ENCODE measurements at regions not wholly inside any gene's neighbourhood (a gene's known extent, or its start where the extent isn't known, plus 50 kb on each side); places are given as distances from the start of the nearest gene placed in this dataset.
"Not testable (repeated sequence)": the region's sequence is repeated elsewhere in the genome, so short reads cannot be mapped to it uniquely, and the experiment has no call there.

DNA sequence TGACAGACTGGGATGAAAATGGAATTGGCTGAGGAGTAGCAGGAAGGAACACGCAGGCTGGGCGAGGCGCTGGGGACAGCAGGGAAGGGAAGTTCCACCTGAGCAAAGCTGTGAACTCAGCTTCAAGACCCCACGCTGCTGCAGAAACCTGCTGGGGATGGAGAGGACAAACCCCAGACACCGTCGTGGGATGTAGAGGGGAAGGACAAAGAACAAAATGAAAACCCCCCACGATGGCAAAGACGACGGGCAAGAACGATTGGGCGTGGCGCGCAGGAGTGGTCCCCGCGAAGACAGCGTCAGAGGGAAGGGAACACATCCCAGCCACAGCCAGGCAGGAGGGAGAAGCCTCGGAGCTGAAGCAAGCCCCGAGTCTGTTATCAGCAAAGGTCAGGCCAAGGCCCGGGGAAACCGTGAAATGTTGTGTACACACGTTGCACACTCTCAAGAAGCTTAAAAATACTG, 222.9 kb downstream of the NDUFA10 start:
- Mint-ChIP-seq H3K4me3 (ENCODE audit: unreplicated experiment) (no peak overlapping the region), H3K9me3 (ENCODE audit: unreplicated experiment) (peaks cover 3% of the 10 kb centered on the region), H3K4me1 (ENCODE audit: insufficient read depth, unreplicated experiment) (no peaks in the 10 kb centered on the region), H3K27me3 (ENCODE audit: insufficient read depth, unreplicated experiment) (peaks cover 33% of the 10 kb centered on the region), H3K27ac (ENCODE audit: low read depth, unreplicated experiment) (no peak overlapping the region), H3K36me3 (ENCODE audit: insufficient read depth, unreplicated experiment) (no peaks in the 10 kb centered on the region)
- TF ChIP-seq CTCF (IDR thresholded peaks at IDR 0.05; ENCODE audit: unreplicated experiment), result no peak
- CTCF ChIA-PET, result interaction anchor here (0.6 kb wide), 1 partner anchor 82 kb away, joined by 5 read pairs; no protein-coding TSS in a partner anchor
- BruUV-seq (replicated peaks), result no TSS peak
- POLR2A ChIA-PET, result interaction anchor here (0.7 kb wide), 1 partner anchor 1046 kb away, joined by 3 read pairs; no protein-coding TSS in a partner anchor
- intact Hi-C loops (cut with micrococcal nuclease), result no loop called here
- no peak for DNase-seq (ENCODE audit: unreplicated experiment)

- H3K36me3 Mint-ChIP-seq (ENCODE audit: insufficient read depth, unreplicated experiment), result no peaks in the 10 kb centered on the region
- CTCF ChIA-PET, result interaction anchor here (0.6 kb wide), 2 partner anchors 83 to 162 kb away, joined by 3 to 5 read pairs; no protein-coding TSS in a partner anchor
- peaks cover 33% of the 10 kb centered on the region for H3K27me3 Mint-ChIP-seq (ENCODE audit: insufficient read depth, unreplicated experiment)
- H3K9me3 Mint-ChIP-seq (ENCODE audit: unreplicated experiment), result peaks cover 7% of the 10 kb centered on the region
- TF ChIP-seq CTCF (IDR thresholded peaks at IDR 0.05; ENCODE audit: unreplicated experiment), result no peak
- H3K27ac Mint-ChIP-seq (ENCODE audit: low read depth, unreplicated experiment), result no peak overlapping the region
- H3K4me1 Mint-ChIP-seq (ENCODE audit: insufficient read depth, unreplicated experiment), result no peaks in the 10 kb centered on the region
- no TSS peak for BruUV-seq (replicated peaks)
- POLR2A ChIA-PET, result no interaction called here
- no peak overlapping the region for H3K4me3 Mint-ChIP-seq (ENCODE audit: unreplicated experiment)
- no peak for DNase-seq (ENCODE audit: unreplicated experiment)
- intact Hi-C loops (cut with micrococcal nuclease), result no loop called here
These were observed 223.5 kb downstream of the NDUFA10 start for GRCh38 chr2:239801404-239802184.

DNA sequence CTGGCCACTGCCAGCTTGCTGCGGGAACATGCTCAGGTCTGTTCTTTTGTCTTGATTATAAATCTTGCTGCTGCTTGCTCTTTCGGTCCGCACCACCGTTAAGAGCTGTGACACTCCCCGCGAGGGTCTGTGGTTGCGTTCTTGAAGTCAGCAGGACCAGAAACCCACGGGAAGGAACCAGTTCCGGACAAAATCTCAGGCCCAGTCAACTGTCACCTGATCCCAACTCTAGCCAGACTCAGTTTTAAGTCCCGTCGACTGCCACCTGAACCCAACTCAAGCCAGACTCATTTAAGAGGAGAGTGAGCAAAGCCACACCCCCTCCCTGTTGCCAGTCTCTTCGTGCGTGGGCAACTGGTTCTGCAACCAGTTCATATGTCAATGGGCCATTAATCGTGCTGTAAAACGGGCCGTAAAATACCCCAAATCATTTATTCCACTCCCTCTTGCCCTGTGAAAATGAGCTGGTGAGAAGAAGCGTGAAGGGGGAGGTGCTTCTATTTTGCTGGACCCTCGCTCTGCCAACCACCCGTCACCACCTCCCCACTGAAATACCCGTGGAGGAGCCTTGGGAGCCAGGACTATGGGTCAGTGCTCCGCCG, 224.3 kb downstream of the NDUFA10 start:
- no peak for TF ChIP-seq CTCF (IDR thresholded peaks at IDR 0.05; ENCODE audit: unreplicated experiment)
- peaks cover 7% of the 10 kb centered on the region for H3K9me3 Mint-ChIP-seq (ENCODE audit: unreplicated experiment)
- no peak for DNase-seq (ENCODE audit: unreplicated experiment)
- H3K4me3 Mint-ChIP-seq (ENCODE audit: unreplicated experiment), result no peak overlapping the region
- H3K27me3 Mint-ChIP-seq (ENCODE audit: insufficient read depth, unreplicated experiment), result peaks cover 28% of the 10 kb centered on the region
- POLR2A ChIA-PET, result no interaction called here
- no peak overlapping the region for H3K27ac Mint-ChIP-seq (ENCODE audit: low read depth, unreplicated experiment)
- H3K4me1 Mint-ChIP-seq (ENCODE audit: insufficient read depth, unreplicated experiment), result no peaks in the 10 kb centered on the region
- intact Hi-C loops (cut with micrococcal nuclease), result no loop called here
- no peaks in the 10 kb centered on the region for H3K36me3 Mint-ChIP-seq (ENCODE audit: insufficient read depth, unreplicated experiment)
- no TSS peak for BruUV-seq (replicated peaks)
- CTCF ChIA-PET, result interaction anchor here (0.6 to 1.0 kb wide), 2 partner anchors 10 to 163 kb away, joined by 3 read pairs; no protein-coding TSS in a partner anchor

- Mint-ChIP-seq H3K4me3 (ENCODE audit: unreplicated experiment) (no peak overlapping the region), H3K4me1 (ENCODE audit: insufficient read depth, unreplicated experiment) (no peaks in the 10 kb centered on the region), H3K27me3 (ENCODE audit: insufficient read depth, unreplicated experiment) (peaks cover 37% of the 10 kb centered on the region), H3K36me3 (ENCODE audit: insufficient read depth, unreplicated experiment) (no peaks in the 10 kb centered on the region), H3K27ac (ENCODE audit: low read depth, unreplicated experiment) (no peak overlapping the region), H3K9me3 (ENCODE audit: unreplicated experiment) (peaks cover 7% of the 10 kb centered on the region)
- no TSS peak for BruUV-seq (replicated peaks)
- POLR2A ChIA-PET, result interaction anchor here (0.7 kb wide), 1 partner anchor 10 kb away, joined by 3 read pairs; no protein-coding TSS in a partner anchor
- no peak for DNase-seq (ENCODE audit: unreplicated experiment)
- intact Hi-C loops (cut with micrococcal nuclease), result no loop called here
- no peak for TF ChIP-seq CTCF (IDR thresholded peaks at IDR 0.05; ENCODE audit: unreplicated experiment)
- CTCF ChIA-PET, result interaction anchor here (0.7 kb wide), 1 partner anchor 413 kb away, joined by 3 read pairs; no protein-coding TSS in a partner anchor
These were observed 227.8 kb downstream of the NDUFA10 start for GRCh38 chr2:239797316-239797715.

DNA sequence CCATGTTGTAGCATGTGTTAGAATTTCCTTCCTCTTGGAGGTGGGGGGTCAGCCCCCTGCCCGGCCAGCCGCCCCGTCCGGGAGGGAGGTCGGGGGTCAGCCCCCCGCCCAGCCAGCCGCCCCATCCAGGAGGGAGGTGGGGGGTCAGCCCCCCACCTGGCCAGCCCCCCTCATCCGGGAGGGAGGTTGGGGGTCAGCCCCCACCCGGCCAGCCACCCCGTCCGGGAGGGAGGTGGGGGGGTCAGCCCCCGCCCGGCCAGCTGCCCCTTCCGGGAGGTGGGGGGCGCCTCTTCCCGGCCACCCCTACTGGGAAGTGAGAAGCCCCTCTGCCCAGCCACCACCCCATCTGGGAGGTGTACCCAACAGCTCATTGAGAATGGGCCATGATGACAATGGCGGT, 229.4 kb downstream of the NDUFA10 start:
- H3K27me3 Mint-ChIP-seq (ENCODE audit: insufficient read depth, unreplicated experiment), result peaks cover 37% of the 10 kb centered on the region
- DNase-seq (ENCODE audit: unreplicated experiment); H3K9me3 Mint-ChIP-seq (ENCODE audit: unreplicated experiment); H3K36me3 Mint-ChIP-seq (ENCODE audit: insufficient read depth, unreplicated experiment); BruUV-seq (replicated peaks); H3K4me1 Mint-ChIP-seq (ENCODE audit: insufficient read depth, unreplicated experiment); CTCF ChIA-PET; POLR2A ChIA-PET; intact Hi-C loops (cut with micrococcal nuclease); H3K4me3 Mint-ChIP-seq (ENCODE audit: unreplicated experiment); H3K27ac Mint-ChIP-seq (ENCODE audit: low read depth, unreplicated experiment): not testable (repeated sequence)

Measured in MCF 10A (cell line).